ENCODE measurements at regions not wholly inside any gene's neighbourhood (a gene's known extent, or its start where the extent isn't known, plus 50 kb on each side); places are given as distances from the start of the nearest gene placed in this dataset.

GRCh38 chr11:36985562-36985961, 387.5 kb upstream of the RAG2 start:
- H3K27ac ChIP-seq (ENCODE audit: low read length): no peak overlapping the region
- ATAC-seq (no peak), DNase-seq (ENCODE audit: low read depth, low spot score) (no peak)
- no peaks in the 10 kb centered on the region for H3K36me3 ChIP-seq (ENCODE audit: control insufficient read depth, insufficient read depth, low read length)
- no peaks in the 10 kb centered on the region for H3K9me3 ChIP-seq (ENCODE audit: control insufficient read depth, insufficient read depth, low read depth, low read length)
- intact Hi-C loops (cut with micrococcal nuclease; ENCODE audit: unreplicated experiment): no loop called here
- ChIA-PET POLR2A (no interaction called here), CTCF (no interaction called here)
- no peaks in the 10 kb centered on the region for H3K4me1 ChIP-seq (ENCODE audit: control insufficient read depth, insufficient read depth, low read length)
- no peaks in the 10 kb centered on the region for H3K27me3 ChIP-seq (ENCODE audit: control insufficient read depth, insufficient read depth, low read length)
- in situ Hi-C loops (cut with HindIII; ENCODE audit: low pct_unique_long_range_greater_than_20kb, low sequenced_read_pairs): no loop called here
- no TSS peak for BruUV-seq (replicated peaks)
- TF ChIP-seq TCF7L2 (IDR thresholded peaks at IDR 0.05; ENCODE audit: low read depth, low read length) (no peak), SIN3A (IDR thresholded peaks at IDR 0.05; ENCODE audit: borderline replicate concordance, insufficient read depth, low read depth, low read length) (no peak), CTCF (IDR thresholded peaks at IDR 0.05) (no peak), REST (IDR thresholded peaks at IDR 0.05; ENCODE audit: insufficient read depth in 1 of 2, low read depth in 2 of 2, low read length in 1 of 2) (no peak)
- no peak overlapping the region for H3K4me3 ChIP-seq (ENCODE audit: low read depth in 2 of 2, low read length in 2 of 2)

DNA sequence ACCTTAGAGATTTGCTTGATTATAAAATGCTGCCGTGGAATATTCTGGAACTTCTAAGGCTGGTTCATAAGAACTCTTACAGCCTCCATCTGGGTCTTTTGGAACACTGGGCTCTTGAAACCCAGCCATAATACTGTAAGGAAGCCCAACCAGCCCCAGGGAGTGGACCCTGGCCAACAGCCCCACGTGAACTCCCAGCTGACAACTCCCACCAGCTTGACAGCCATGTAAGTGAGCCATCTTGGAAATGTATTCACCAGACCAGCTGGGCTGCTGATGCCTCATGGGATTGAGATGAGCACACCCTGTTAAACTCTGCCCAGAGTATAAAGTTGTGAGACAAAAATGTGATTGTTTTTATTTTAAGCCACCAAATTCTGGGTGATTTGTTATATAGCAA, 378.7 kb upstream of the RAG2 start:
- ChIA-PET POLR2A (no interaction called here), CTCF (no interaction called here)
- BruUV-seq (replicated peaks): no TSS peak
- H3K27me3 ChIP-seq (ENCODE audit: control insufficient read depth, insufficient read depth, low read length): no peaks in the 10 kb centered on the region
- no peak overlapping the region for H3K4me3 ChIP-seq (ENCODE audit: low read depth in 2 of 2, low read length in 2 of 2)
- in situ Hi-C loops (cut with HindIII; ENCODE audit: low pct_unique_long_range_greater_than_20kb, low sequenced_read_pairs) (no loop called here), intact Hi-C loops (cut with micrococcal nuclease; ENCODE audit: unreplicated experiment) (no loop called here)
- no peaks in the 10 kb centered on the region for H3K9me3 ChIP-seq (ENCODE audit: control insufficient read depth, insufficient read depth, low read depth, low read length)
- no peak overlapping the region for H3K27ac ChIP-seq (ENCODE audit: low read length)
- DNase-seq (ENCODE audit: low read depth, low spot score) (no peak), ATAC-seq (no peak)
- TF ChIP-seq REST (IDR thresholded peaks at IDR 0.05; ENCODE audit: insufficient read depth in 1 of 2, low read depth in 2 of 2, low read length in 1 of 2): no peak
- TF ChIP-seq TCF7L2 (IDR thresholded peaks at IDR 0.05; ENCODE audit: low read depth, low read length): no peak
- no peak for TF ChIP-seq POLR2AphosphoS5 (IDR thresholded peaks at IDR 0.05; ENCODE audit: low read depth, low read length)
- no peaks in the 10 kb centered on the region for H3K36me3 ChIP-seq (ENCODE audit: control insufficient read depth, insufficient read depth, low read length)
- no peaks in the 10 kb centered on the region for H3K4me1 ChIP-seq (ENCODE audit: control insufficient read depth, insufficient read depth, low read length)

All from Panc1 (cell line).